Nucleus accumbens (tissue), 56 donors: ENCODE measurements at regions not wholly inside any gene's neighbourhood (a gene's known extent, or its start where the extent isn't known, plus 50 kb on each side); places are given as distances from the start of the nearest gene placed in this dataset.

ENCODE experiments used
- DNase-seq, 56 donors: peaks; one replicate each; lab custom pipeline; 2025; lab: John Stamatoyannopoulos, UW

GRCh38 chr2:105150231-105150630 lies 91.3 kb upstream of the GPR45 start:
- DNase-seq, result no peak

- no peak for DNase-seq
Observed at GRCh38 chr2:105154119-105154818, 87.3 kb upstream of the GPR45 start.

GRCh38 chr2:105156166-105156565 lies 85.4 kb upstream of the GPR45 start:
- no peak for DNase-seq

- no peak for DNase-seq
Observed at GRCh38 chr2:105158002-105158401, 83.5 kb upstream of the GPR45 start.

GRCh38 chr2:105166688-105167087 lies 74.9 kb upstream of the GPR45 start:
- DNase-seq, result no peak

GRCh38 chr2:105168543-105168942 lies 73.0 kb upstream of the GPR45 start:
- no peak for DNase-seq

GRCh38 chr2:105175231-105175630 lies 66.3 kb upstream of the GPR45 start:
- no peak for DNase-seq

- DNase-seq, result no peak
Observed at GRCh38 chr2:105176429-105176828, 65.1 kb upstream of the GPR45 start.

GRCh38 chr2:105177008-105177407 lies 64.5 kb upstream of the GPR45 start:
- no peak for DNase-seq

- DNase-seq, result no peak
Observed at GRCh38 chr2:105177536-105178254, 63.8 kb upstream of the GPR45 start.

- peak in 20 of 56 donors; percentile 6 to 59 (median 20) for DNase-seq
Observed at GRCh38 chr2:105179469-105180372, 61.8 kb upstream of the GPR45 start.

- no peak for DNase-seq
Observed at GRCh38 chr2:105180491-105180972, 61.0 kb upstream of the GPR45 start.

- DNase-seq, result peak in 1 of 56 donors; percentile 5
Observed at GRCh38 chr2:105181282-105181681, 60.3 kb upstream of the GPR45 start.

GRCh38 chr2:105183555-105184323 lies 57.8 kb upstream of the GPR45 start:
- DNase-seq, result no peak

- no peak for DNase-seq
Observed at GRCh38 chr2:105184420-105184819, 57.1 kb upstream of the GPR45 start.

- no peak for DNase-seq
Observed at GRCh38 chr2:105186967-105187498, 54.5 kb upstream of the GPR45 start.

GRCh38 chr2:105187531-105187930 lies 54.0 kb upstream of the GPR45 start:
- DNase-seq, result no peak

GRCh38 chr2:105188343-105188742 lies 53.2 kb upstream of the GPR45 start:
- DNase-seq, result no peak
